ENCODE measurements at regions not wholly inside any gene's neighbourhood (a gene's known extent, or its start where the extent isn't known, plus 50 kb on each side); places are given as distances from the start of the nearest gene placed in this dataset.
"Not testable (repeated sequence)": the region's sequence is repeated elsewhere in the genome, so short reads cannot be mapped to it uniquely, and the experiment has no call there.

DNA sequence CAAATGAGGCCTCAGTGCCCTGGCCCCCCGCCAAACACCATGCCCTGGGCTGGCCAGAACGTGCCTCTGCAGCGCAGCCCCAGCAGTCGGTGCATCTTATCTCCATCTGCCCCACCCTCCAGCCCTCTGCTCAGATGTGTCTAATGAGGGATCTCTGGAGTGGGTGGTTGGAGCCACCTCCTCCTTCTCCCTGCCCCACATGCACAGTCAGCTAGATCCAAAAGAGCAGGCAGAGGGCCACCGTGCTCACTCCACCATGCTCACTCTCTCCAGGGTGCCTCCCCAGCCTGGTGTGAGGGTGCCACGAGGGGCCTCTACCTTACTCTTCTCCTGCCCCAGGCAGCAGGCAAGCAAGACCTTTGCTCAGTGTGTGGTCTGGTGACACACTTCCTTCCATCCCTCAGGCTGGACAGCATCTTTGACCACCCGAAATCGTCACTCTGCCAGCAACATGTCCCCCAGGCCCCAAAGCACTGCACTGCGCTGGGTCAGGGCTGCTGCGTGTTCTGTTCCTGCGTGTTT is 266.1 kb upstream of the HDAC4 start:
- DNase-seq, result no peak

DNA sequence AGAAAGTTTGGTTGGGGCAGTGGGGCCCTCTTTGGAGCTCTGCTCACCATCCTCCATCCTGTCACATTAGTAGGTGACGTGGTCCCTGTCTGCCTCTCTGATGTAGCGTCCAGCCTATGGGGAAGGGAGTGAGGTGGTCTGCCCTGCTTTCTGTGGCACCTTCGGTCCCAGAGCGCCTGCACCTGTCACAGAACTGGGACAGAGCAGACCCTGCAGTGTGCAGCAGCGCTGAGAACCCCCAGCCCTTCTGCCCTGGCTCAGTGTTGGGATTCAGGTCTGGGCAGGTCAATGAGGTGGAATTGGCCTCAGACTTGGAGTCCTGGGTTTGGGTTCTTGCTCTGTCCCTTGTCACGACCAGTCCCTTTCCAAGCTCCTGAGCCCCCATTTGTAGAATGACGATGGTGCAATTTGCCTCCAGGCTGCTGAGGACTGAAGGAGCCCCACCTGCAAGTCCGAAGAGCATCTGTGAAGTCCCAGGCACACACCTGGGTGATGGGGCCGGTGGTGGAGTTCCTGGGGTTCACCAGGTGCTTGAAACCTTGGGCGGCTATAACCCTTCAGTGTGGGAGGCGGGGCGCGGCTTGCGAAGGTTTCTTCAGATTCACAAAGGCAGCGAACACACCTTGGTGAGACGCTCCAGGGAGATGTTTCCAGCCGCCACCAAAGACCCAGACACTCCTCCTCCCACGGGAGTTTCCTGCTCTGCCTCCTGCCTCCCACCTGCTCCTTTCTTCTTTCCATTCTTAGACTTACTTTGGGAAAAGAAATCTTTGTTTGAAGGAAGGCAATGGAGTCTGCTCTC is 265.4 kb upstream of the HDAC4 start:
- DNase-seq, result no peak

- no peak for DNase-seq
Measured at GRCh38 chr2:239664216-239664810, 263.5 kb upstream of the HDAC4 start.

- no peak for DNase-seq
Measured at GRCh38 chr2:239663364-239663924, 262.6 kb upstream of the HDAC4 start.

GRCh38 chr2:239662413-239663120 is 261.7 kb upstream of the HDAC4 start:
- DNase-seq, result no peak

DNA sequence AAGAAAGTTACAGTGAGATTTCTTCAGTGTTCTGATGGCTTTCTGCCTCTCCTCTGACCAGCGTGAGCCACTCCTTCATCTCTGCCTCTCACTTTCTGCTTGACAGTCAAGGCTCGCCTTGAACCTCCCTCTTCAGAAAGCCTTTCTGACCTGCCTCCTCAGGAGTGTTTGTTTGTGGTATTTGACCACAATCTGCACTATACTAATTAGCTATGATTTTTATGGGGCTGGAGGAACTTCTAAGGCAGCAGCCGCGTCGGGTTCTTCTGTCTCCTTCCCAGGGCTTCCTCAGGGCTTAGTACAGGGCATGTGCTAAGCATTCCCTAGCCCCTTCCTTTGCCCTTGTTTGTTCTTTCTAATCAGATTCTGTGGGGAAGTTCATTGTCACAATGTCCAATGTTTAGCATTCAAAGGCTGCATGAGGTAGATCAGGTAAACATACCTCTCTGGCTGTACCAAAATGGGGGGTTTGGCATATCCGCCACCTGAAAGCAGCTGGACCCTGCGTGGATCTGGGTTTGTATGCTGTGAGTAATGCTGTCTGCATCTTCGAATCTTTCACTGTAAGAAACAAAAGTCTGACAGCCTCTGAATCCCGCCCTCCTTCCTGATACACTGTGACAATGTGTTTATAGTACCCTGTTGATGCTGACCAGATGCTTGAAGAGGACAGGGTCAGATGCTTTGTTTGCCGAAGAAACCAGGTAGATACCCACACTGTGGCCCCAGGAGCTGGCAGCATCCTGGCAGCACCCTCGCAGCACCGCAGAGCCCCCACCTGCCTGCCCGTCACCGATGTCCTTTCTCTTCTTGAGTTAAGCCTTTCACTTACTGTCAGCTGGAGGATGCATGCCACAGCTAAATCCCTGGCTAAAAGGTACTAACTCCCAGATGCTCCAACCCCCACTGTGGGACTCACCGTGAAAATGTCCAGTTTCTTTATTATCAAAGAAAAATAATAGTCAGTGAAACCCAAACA is 260.8 kb upstream of the HDAC4 start:
- DNase-seq, result no peak

GRCh38 chr2:239660390-239661230 is 259.8 kb upstream of the HDAC4 start:
- DNase-seq, result no peak

- DNase-seq, result no peak
Measured at GRCh38 chr2:239657992-239658391, 257.2 kb upstream of the HDAC4 start.

DNA sequence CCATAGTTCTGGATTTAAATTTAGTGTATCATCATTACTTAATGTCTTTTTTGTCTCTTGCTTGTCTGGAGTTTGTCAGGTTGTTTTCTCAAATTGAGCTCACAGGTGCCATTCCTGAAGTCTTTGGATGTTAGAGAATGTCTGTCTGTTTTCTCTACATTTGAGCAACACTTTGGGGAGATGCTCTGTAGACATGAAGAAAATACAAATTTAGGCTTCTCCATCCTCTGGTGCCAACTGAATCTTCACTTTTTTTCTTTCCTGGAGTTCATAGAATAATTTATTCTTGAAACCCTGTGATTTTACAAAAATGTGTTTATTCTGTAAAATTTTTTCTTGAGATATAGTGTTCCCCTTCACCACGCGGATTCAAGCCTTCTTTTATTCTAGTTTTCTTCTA is 256.4 kb upstream of the HDAC4 start:
- no peak for DNase-seq

DNA sequence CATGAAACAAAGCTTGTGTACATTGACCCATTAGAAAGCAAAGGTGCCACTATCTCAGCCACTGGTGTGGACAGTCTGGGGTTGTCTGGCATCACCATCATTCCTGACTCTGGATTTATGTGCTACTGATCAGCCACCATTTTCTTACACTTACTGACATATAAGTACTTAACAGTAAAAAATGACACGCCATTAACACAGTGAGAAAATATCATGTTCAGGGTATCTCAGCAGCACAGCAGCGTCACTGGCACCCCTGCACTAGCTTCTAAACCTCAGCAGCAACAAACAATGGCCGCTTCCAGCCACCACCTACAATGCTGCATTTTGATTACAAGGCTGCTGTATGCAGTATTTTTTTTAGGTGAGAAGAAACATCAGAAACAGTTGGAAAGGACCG is 253.4 kb upstream of the HDAC4 start:
- DNase-seq, result no peak

GRCh38 chr2:239651859-239652258 is 251.0 kb upstream of the HDAC4 start:
- DNase-seq, result no peak

DNA sequence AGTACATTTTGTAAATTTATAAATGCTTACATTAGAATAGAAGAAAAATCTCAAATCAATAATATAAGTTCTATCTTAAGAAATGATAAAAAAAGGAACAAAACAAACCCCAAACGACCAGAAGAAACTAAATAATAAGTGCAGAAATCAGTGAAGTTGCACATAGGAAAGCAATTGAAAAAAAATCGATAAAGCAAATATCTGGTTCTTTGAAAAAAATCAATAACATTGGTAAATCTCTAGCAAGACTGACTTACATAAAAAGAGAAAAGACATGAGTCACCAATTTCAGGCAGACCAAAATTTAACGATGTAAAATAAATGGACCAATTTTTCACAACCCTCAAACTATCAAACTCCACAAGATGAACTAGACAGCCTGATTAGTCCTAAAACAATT is 249.9 kb upstream of the HDAC4 start:
- DNase-seq, result no peak

- DNase-seq, result no peak
Measured at GRCh38 chr2:239649309-239649708, 248.5 kb upstream of the HDAC4 start.

DNA sequence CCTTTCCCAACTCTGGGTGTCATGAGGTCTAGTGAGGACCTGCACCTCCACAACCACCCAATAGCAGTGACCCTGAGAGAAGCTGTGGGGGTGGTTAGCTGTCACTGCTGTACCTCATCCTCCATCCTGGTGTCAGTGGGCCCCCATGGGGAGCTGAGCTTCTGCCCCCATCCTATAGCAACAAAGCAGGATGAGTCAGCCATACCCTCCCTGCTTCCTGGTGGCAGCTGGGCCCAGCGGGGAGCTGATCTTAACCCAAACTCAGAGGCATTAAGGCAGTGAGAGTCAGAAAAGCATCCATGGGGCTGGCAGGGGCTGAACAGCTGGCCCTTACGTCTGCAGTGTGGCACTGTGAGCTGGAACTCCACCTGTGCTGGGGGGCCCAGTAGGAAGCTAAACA is 247.8 kb upstream of the HDAC4 start:
- DNase-seq, result no peak

DNA sequence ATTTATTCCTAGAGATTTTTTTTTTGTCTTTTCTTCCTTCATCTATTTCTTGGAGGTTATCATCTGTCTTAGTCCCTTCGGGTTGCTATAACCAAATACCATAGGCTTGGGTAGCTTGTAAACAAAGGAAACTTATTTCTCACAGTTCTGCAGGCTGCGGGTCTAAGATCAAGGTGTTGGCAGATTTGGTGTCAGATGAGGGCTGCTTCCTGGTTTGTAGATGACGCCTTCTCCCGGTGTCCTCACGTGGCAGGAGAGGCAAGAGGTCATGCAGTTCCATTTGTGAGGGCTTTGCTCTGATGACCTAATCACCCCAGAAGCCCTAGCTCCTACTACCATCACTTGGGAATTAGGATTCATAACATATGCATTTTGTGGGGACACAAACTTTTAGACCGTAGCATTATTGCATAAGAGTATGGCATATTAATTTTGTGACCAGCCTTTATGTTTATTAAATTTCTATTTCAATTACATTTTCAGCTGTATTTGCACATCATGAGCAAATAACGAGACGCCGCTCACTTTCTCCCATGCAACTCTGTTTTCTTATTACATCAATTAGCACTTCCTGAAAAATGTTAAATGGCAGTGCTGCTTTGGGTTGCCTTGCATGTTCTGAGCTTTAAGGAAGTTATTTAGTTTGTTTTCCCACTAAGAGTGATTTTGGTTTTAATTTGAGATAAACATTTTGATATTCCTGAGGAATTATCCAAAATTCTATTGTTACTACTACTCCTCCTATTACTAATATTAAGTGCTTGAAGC is 246.4 kb upstream of the HDAC4 start:
- DNase-seq, result no peak

GRCh38 chr2:239646184-239646583 is 245.4 kb upstream of the HDAC4 start:
- no peak for DNase-seq

- not testable (repeated sequence) for DNase-seq
Measured at GRCh38 chr2:239644594-239644993, 243.8 kb upstream of the HDAC4 start.

DNA sequence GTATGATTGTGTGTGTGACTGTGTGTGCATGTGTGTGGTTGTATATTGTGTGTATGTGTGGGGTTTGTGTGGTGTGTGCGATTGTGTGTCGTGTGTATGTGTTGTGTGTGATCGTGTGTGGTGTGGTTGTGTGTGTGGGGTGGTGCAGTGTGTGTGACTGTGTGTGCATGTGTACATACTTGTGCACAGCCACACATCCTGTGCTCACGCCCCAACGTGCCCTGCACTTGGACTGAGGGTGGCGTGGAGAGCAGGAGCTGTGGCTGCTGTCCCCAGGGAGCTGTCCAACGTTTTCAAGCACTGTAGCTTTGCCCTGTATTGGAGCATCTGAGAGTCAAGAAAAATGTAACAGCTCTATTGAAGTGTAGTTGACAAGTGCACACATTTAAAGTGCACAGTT is 243.2 kb upstream of the HDAC4 start:
- no peak for DNase-seq

- DNase-seq, result no peak
Measured at GRCh38 chr2:239642406-239643004, 241.7 kb upstream of the HDAC4 start.

DNA sequence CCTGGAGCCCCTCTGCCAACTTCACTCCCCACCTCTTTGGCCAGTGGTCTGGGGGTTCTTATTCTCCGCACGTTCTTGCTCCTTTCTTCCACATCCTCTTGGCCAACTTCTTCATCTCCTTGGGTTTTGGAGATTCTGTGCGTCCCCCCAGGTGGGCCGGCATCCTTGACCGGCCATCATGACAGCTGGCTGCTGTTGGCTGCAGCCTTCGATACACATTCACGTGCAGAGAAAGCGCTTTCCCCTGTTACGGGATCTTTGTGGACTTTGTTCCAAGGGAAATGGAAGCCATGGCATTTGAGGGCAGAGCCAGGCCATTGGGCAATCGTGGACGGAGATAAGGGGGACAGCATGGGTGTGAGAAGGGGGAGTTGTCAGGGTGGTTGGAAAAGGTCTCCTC is 241.1 kb upstream of the HDAC4 start:
- DNase-seq, result not testable (repeated sequence)
